Gastrocnemius medialis (tissue), 4 donors: ENCODE measurements at regions not wholly inside any gene's neighbourhood (a gene's known extent, or its start where the extent isn't known, plus 50 kb on each side); places are given as distances from the start of the nearest gene placed in this dataset.

Experiments used
- CTCF ChIP-seq, 5 experiments: fragments of 450-650 bp in 3 of 5; fragments of 200-600 bp in 2 of 5; sonication (generic) in 2 of 5; IDR thresholded peaks in 4 of 5; conservative IDR thresholded peaks in 1 of 5; 1 replicate in 4 of 5; 2 replicates in 1 of 5; pipeline ENCODE4 v1.5.1; 2016 to 2019; ENCODE audit warnings: antibody characterized with exemption in 5 of 5, mild to moderate bottlenecking in 3 of 5, moderate library complexity in 3 of 5
- POLR2A ChIP-seq, 2 donors: fragments of 450-650 bp; IDR thresholded peaks; one replicate each; pipeline ENCODE4 v1.6.1; 2017; ENCODE audit warnings: antibody characterized with exemption in 2 of 2, mild to moderate bottlenecking in 2 of 2, moderate library complexity in 2 of 2

- no peak for TF ChIP-seq CTCF (IDR thresholded peaks at IDR 0.05 in 4 of 5, conservative IDR thresholded peaks at IDR 0.05 in 1 of 5)
- no peak for TF ChIP-seq POLR2A (IDR thresholded peaks at IDR 0.05)
These were observed 134.5 kb upstream of the AADACL2 start for GRCh38 chr3:151599103-151599672.
